ENCODE measurements at regions not wholly inside any gene's neighbourhood (a gene's known extent, or its start where the extent isn't known, plus 50 kb on each side); places are given as distances from the start of the nearest gene placed in this dataset.

GRCh38 chr7:25777969-25778708 lies 373.9 kb upstream of the NFE2L3 start:
- DNase-seq, result no peak

DNA sequence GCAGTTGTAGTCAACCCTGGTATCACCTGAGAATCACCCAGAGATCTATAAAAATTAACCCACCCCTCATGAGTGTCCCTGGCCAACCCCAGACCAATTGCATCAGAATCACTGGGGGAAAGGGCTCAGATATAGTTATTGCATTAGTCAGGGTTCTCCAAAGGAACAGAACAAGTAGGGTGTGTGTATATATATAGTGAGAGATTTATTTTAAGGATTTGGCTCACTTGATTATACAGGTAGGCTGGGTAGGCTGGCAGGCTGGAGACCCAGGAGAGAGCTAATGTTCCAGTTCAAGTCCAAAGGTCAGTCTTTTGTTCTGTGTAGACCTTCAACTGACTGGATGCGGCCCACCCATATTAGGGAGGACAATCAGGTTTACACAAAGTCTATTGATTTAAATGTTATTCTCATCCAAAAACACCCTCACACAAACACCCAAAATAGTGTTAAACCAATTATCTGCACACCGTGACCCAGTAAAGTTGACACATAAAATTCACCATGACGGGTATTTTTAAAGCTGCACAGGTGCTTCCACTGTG lies 372.9 kb upstream of the NFE2L3 start:
- DNase-seq, result no peak

GRCh38 chr7:25780904-25781303 lies 371.1 kb upstream of the NFE2L3 start:
- no peak for DNase-seq

DNA sequence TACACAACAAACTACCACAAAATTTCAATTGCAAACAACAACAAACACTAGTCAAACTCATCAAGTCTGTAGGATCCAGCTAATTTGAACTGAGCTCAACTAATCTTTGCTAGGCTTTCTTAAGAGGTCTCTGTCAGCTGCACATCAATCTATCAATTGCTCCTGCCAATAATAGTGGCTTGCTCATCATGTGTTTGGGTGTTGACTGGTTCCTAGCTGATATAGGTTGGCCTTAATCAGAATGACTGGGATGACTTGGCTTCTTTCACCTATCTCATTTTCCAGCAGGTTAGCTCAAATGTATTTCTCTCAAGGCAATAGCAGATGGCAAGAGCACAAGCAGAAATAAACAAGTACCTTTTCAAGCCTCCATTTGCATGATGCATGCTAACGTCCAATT lies 370.3 kb upstream of the NFE2L3 start:
- DNase-seq, result no peak

DNA sequence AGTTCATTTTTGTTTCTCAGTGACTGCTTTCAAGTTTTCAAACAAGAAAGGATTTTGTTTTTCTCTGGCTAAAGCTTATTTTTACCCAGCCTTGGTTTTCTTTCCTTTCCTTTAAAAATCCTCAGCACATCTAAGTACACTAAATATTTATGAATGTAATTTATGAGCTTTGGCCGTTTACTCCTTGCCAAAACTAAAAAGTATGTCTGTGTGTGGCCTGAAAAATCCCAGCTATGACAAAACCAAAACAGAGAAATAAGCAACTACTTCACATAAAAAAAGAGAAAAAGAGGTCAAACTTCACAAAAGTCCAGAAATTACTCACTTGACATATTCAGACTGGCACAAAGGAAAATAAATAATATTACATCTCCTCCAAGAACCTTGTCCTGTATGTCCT lies 365.1 kb upstream of the NFE2L3 start:
- DNase-seq, result no peak

DNA sequence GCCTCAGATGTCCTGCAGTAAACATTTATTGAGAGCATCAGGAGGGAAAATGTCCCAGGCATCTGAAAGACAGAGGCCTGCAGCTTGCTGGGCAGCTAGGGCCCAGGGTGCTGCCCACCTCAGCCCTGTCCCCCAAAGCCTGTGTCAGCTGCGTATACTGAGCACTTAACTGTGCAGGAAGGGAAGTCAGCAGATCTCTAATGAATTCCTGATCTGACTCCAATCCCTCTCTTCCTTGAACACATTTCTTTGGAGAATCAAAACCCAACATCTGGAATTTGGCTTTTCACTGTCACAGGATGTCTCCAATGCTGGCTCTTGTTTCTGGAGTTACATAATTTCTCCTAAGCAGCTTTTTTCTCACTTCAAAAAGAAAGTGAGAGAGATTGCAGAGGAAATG lies 364.7 kb upstream of the NFE2L3 start:
- DNase-seq, result no peak

GRCh38 chr7:25788371-25788770 lies 363.6 kb upstream of the NFE2L3 start:
- no peak for DNase-seq

DNA sequence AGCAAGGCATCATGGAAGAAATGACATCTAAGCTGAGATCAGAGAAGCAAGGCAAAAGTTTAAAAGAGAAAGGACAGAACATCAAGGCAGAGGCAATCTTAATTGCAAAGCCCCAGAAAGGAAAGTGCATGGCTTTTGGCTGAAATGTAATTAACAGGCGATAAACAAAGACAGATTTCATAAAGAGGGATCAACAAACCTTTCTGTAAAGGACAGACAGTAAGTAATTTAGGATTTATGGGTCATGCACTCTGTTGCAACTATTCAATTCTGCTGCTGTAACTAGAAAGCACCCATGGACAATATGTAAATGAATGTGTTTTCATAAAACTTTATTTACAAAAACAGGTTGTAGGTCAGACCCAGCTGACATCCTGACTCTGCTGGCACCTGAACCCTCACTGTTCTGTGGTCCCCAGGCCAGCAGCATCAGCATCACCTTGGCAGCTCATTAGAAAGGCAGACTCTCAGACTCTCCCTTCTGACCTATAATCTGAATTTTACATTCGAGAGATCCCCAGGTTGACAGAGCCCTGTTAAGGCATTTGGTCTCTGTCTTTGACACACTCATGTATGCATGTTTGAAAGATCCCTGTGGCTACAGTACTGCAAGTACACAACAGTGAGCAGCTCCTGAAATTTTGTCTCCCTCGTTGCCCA lies 362.9 kb upstream of the NFE2L3 start:
- DNase-seq, result no peak

- DNase-seq, result no peak
Measured at GRCh38 chr7:25789701-25790640, 362.0 kb upstream of the NFE2L3 start.

DNA sequence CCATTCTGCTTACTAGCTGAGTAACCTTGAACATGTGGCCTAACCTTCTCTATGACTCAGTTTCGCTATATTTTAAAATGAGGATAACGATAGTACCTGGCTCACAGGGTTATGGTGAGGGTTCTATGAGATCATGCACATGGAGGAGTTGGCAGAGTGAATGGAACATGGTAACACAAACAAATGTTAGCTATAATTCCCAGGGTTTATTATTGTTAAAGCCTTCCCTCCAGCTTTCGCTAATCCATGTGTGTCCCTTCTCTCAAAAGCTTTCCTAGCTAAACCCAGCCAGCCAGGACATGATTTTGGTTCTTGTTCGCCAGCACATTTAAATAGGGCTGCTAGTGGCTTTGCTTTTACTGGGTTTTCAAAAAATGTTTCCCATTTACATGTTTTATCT lies 361.0 kb upstream of the NFE2L3 start:
- no peak for DNase-seq

DNA sequence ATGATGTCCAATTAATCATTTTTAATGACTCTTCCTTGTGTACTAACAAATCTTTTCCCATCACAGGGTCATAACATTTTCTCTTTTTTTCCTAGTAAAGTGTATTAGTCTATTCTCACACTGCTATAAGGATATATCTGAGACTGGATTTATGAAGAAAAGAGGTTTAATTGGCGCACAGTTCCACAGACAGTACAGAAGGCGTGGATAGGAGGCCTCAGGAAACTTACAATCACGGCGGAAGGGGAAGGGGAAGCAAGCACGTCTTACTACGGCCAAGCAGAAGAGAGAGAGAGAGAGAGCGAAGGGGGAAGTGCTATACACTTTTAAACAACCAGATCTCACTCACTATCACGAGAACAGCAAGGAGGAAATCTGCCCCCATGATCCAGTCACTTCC lies 359.4 kb upstream of the NFE2L3 start:
- DNase-seq, result no peak

- DNase-seq, result no peak
Measured at GRCh38 chr7:25795824-25796235, 356.2 kb upstream of the NFE2L3 start.

GRCh38 chr7:25798344-25798743 lies 353.7 kb upstream of the NFE2L3 start:
- DNase-seq, result no peak

GRCh38 chr7:25801214-25801613 lies 350.8 kb upstream of the NFE2L3 start:
- no peak for DNase-seq

DNA sequence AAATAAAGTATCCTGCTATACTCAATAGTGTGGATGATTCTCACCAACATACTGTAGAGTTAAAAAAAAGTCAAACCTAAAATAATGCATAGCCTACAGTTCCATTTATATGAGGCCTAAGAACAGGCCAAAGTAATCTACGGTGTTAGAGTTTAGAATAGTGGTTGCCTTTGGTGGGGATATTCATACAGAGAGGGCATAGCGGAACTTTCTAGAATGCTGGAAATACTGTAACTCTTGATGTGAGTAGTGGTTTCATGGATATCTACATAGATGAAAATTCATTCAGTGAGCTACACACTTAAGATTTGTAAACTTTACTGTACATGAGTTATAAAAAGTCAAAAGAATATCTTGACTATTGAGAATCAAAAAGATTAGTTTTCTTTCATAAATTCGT lies 349.9 kb upstream of the NFE2L3 start:
- no peak for DNase-seq

DNA sequence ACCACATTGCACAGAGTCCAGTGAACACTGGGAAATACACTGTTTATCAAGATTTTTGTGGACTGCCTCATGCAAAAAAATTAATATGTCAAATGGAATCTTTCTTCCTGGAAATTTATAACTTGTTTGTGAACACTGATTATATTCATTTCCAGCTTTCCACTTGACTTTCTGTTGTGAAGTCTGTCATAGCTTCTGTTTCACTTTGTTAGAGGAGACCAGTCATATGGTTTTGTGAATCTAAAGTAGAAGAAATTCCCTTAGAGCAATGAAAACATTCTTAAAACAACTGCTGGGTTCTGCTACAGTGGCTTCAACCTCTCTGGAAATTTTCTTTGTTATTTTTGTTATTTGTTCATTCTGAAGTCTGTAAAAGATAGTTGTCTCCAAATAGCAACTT lies 349.5 kb upstream of the NFE2L3 start:
- no peak for DNase-seq

DNA sequence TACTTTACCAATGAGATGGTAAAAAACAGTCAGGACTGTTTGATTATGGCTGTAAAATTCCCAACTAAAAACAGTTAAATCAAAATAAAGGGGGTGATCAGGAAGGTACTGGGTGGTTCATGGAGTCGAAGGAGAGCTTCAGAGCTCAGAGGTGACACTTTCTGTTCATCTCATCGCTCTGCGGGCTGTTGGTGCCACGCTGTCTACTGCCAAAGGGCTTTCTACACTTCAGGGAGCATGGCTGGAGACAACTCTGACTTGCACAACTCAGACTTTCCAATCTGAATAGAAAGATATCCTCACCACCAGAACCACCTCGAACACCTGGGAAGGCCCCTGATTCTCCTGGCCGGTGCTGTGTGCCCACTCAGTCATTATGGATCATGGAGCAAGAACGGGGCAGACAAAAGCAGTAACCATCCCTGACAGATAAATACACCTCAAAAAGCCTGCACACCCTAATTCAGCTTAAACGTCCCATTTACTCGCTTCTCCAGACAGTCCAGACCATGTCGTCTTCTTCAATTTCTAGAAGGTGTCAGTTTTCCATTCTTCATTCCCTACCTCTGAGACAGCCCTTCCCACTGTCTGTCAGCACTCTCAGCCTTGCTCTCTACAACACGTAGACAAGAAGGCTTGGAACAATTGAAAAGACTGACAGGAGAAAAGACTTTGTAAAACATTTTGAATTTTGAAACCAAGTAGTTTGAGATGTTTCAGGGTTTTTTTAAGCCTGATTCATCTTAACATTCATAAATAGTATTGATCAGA lies 348.7 kb upstream of the NFE2L3 start:
- no peak for DNase-seq

GRCh38 chr7:25804154-25804553 lies 347.8 kb upstream of the NFE2L3 start:
- DNase-seq, result no peak

DNA sequence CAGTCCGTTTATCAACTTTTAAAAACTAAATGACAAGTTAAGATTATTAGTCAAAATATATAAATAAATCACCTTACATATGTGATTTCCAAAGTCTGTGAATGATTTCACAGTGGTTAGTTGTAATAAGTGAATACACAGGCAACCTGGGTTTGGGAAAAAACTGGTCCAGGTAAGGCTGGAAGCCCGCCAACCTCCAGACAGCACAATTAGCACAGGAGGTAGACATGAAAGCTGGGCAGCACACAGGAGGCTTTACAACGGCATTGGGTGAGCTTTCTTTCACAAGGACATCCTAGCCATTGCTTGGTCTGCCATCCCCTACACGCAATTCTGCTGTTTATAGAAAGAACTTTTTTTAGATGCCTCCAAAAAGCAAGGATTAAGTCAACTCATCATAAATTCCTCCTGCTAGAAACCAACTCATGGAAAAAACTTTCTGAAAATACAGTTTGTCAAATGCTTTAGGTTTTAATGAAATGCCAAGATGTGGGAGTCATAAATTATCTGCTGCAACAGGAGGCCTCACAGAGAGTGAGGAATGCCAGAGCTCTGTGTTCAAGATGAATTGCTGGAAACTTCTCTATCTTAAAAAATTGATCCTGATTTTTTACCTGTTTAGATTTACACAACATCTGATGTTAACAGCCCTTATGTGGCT lies 346.8 kb upstream of the NFE2L3 start:
- DNase-seq, result no peak

- DNase-seq, result no peak
Measured at GRCh38 chr7:25807086-25807611, 344.8 kb upstream of the NFE2L3 start.

DNA sequence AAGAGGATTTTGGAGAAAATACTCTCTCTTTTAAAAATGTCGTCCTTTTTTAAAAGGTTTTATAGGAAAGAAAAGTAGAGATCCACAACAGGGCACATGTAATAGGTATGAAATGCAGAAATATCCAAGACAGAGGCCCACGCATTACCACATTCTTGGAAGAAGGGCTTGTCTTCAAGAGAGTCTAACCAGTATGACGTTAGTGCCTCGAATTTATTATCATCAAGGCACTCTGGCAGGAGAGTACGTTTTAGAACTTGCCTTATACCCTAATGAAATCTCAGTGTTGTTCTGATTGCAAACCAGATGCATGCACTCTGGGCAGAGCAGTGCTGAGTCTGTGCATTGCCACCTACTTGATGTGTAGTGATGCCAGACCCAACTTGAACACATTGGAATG lies 342.6 kb upstream of the NFE2L3 start:
- no peak for DNase-seq
